ENCODE measurements at regions not wholly inside any gene's neighbourhood (a gene's known extent, or its start where the extent isn't known, plus 50 kb on each side); places are given as distances from the start of the nearest gene placed in this dataset.
A peak's percentile ranks its signal among the peaks of the same experiment; 100 is the strongest.

DNA sequence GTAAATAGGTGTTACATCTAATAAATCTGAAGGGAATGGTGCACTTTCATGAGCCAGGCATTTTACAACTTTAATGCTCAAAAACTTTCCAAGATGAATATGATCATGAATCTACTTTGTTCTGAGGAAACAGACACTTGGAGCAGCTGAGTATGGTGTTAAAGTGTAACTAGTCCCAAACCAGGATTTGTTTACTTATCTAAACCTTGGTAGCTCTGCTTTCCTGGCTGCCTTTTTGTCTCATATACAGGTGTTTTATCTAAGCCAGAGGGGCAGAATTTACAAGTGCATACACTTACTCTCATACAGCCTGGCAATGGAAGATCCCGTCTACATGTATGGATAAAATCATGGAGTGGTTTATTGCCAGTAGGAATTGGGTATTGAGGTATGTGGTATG is 171.5 kb downstream of the FAT3 start:
- no peaks in the 10 kb centered on the region for H3K36me3 Mint-ChIP-seq
- ATAC-seq (no peak), DNase-seq (no peak)
- H3K4me3 Mint-ChIP-seq: no peak overlapping the region
- H3K9me3 Mint-ChIP-seq: peaks cover 0 to 10% (median 0%) of the 10 kb centered on the region in 9 donors
- POLR2A ChIA-PET: no interaction called here
- H3K27ac Mint-ChIP-seq: no peak overlapping the region
- H3K4me1 Mint-ChIP-seq: no peaks in the 10 kb centered on the region
- peaks cover 0 to 15% (median 2%) of the 10 kb centered on the region in 5 donors for H3K27me3 Mint-ChIP-seq

DNA sequence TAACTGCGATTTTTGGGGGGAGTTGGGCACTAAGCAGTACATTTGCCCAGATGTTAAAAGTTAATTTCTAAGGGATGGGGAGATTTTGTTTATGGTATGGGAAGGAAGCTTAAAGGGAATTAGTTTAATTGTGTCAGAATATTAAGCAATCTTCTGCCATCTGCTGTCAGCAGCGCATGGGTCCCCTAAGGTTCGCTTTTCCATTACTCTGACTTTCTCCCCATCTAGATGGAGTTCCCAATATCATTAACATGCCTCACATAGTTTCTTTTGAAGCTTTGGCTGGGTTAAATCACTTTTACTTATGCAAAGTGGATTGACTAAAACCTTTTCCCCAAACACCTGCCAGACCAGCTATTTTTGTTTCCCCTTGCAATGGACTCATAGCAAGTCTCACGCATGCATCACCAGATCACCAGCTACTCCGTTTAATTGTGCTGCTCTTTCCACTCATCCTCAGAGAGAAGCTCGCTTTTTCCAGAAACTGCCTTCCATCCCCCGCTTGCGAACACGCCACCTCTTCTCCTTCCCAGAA is 172.7 kb downstream of the FAT3 start:
- ATAC-seq (no peak), DNase-seq (no peak)
- Mint-ChIP-seq H3K27me3 (peaks cover 0 to 15% (median 2%) of the 10 kb centered on the region in 5 donors), H3K27ac (no peak overlapping the region), H3K9me3 (peaks cover 0 to 10% (median 0%) of the 10 kb centered on the region in 9 donors), H3K36me3 (no peaks in the 10 kb centered on the region), H3K4me3 (no peak overlapping the region), H3K4me1 (no peaks in the 10 kb centered on the region)
- POLR2A ChIA-PET: no interaction called here

- no peak for DNase-seq
- POLR2A ChIA-PET: no interaction called here
- Mint-ChIP-seq H3K4me3 (no peak overlapping the region), H3K36me3 (no peaks in the 10 kb centered on the region), H3K27ac (no peak overlapping the region), H3K9me3 (peaks cover 0 to 10% (median 2%) of the 10 kb centered on the region in 9 donors), H3K27me3 (peaks cover 0 to 15% (median 2%) of the 10 kb centered on the region in 5 donors), H3K4me1 (no peaks in the 10 kb centered on the region)
- no peak for ATAC-seq
These were observed 175.1 kb downstream of the FAT3 start for GRCh38 chr11:92399705-92400104.

- ATAC-seq (no peak), DNase-seq (no peak)
- Mint-ChIP-seq H3K36me3 (no peaks in the 10 kb centered on the region), H3K4me3 (no peak overlapping the region), H3K9me3 (peaks cover 0 to 10% (median 5%) of the 10 kb centered on the region in 9 donors), H3K27me3 (peaks cover 0 to 15% (median 2%) of the 10 kb centered on the region in 5 donors), H3K4me1 (no peaks in the 10 kb centered on the region), H3K27ac (no peak overlapping the region)
- POLR2A ChIA-PET: no interaction called here
These were observed 176.9 kb downstream of the FAT3 start for GRCh38 chr11:92401520-92401919.

- Mint-ChIP-seq H3K4me1 (no peaks in the 10 kb centered on the region), H3K27me3 (no peaks in the 10 kb centered on the region), H3K9me3 (peaks cover 0 to 16% (median 2%) of the 10 kb centered on the region in 9 donors), H3K27ac (no peak overlapping the region), H3K4me3 (no peak overlapping the region), H3K36me3 (no peaks in the 10 kb centered on the region)
- ATAC-seq: no peak
- no peak for DNase-seq
- POLR2A ChIA-PET: no interaction called here
These were observed 181.9 kb downstream of the FAT3 start for GRCh38 chr11:92406472-92406871.

DNA sequence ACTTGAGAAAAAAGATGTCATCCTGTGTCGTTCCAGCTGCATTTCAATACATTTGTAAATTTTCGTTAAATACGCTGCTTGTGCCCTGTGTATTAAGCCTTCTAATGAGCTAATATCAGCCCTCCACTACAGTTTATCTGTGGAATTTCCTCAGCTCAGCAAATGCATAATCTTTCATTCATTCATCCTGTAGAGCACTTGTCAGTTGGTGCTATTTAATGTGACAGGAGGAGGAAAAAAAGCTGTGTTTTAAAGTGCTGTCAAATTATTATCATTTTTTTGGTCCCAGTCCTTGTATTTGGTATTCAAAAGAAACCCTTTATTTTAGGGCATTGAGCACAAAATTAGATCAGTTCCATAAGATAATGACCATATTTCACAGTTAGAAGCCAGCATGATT is 184.7 kb downstream of the FAT3 start:
- ATAC-seq (no peak), DNase-seq (no peak)
- no peak overlapping the region for H3K4me3 Mint-ChIP-seq
- H3K27me3 Mint-ChIP-seq: no peaks in the 10 kb centered on the region
- peaks cover 0 to 7% (median 0%) of the 10 kb centered on the region in 4 donors for H3K4me1 Mint-ChIP-seq
- POLR2A ChIA-PET: no interaction called here
- peaks cover 0 to 16% (median 0%) of the 10 kb centered on the region in 9 donors for H3K9me3 Mint-ChIP-seq
- no peaks in the 10 kb centered on the region for H3K36me3 Mint-ChIP-seq
- no peak overlapping the region for H3K27ac Mint-ChIP-seq

GRCh38 chr11:92409956-92410355 is 185.3 kb downstream of the FAT3 start:
- no peaks in the 10 kb centered on the region for H3K27me3 Mint-ChIP-seq
- no peak for ATAC-seq
- no peak overlapping the region for H3K4me3 Mint-ChIP-seq
- H3K36me3 Mint-ChIP-seq: no peaks in the 10 kb centered on the region
- no peak for DNase-seq
- peaks cover 0 to 8% (median 0%) of the 10 kb centered on the region in 4 donors for H3K4me1 Mint-ChIP-seq
- peaks cover 0 to 13% (median 0%) of the 10 kb centered on the region in 9 donors for H3K9me3 Mint-ChIP-seq
- H3K27ac Mint-ChIP-seq: no peak overlapping the region
- POLR2A ChIA-PET: no interaction called here

GRCh38 chr11:92410526-92410925 is 185.9 kb downstream of the FAT3 start:
- H3K4me1 Mint-ChIP-seq: peaks cover 0 to 8% (median 0%) of the 10 kb centered on the region in 4 donors
- POLR2A ChIA-PET: no interaction called here
- H3K9me3 Mint-ChIP-seq: peaks cover 0 to 8% (median 0%) of the 10 kb centered on the region in 9 donors
- H3K27me3 Mint-ChIP-seq: no peaks in the 10 kb centered on the region
- no peak for ATAC-seq
- no peak overlapping the region for H3K4me3 Mint-ChIP-seq
- H3K36me3 Mint-ChIP-seq: no peaks in the 10 kb centered on the region
- H3K27ac Mint-ChIP-seq: no peak overlapping the region
- DNase-seq: no peak

- H3K4me3 Mint-ChIP-seq: no peak overlapping the region
- POLR2A ChIA-PET: no interaction called here
- no peak overlapping the region for H3K27ac Mint-ChIP-seq
- H3K4me1 Mint-ChIP-seq: peaks cover 0 to 8% (median 0%) of the 10 kb centered on the region in 4 donors
- DNase-seq (no peak), ATAC-seq (no peak)
- no peaks in the 10 kb centered on the region for H3K36me3 Mint-ChIP-seq
- H3K27me3 Mint-ChIP-seq: no peaks in the 10 kb centered on the region
- peaks cover 0 to 8% (median 0%) of the 10 kb centered on the region in 9 donors for H3K9me3 Mint-ChIP-seq
These were observed 186.8 kb downstream of the FAT3 start for GRCh38 chr11:92411431-92411830.

DNA sequence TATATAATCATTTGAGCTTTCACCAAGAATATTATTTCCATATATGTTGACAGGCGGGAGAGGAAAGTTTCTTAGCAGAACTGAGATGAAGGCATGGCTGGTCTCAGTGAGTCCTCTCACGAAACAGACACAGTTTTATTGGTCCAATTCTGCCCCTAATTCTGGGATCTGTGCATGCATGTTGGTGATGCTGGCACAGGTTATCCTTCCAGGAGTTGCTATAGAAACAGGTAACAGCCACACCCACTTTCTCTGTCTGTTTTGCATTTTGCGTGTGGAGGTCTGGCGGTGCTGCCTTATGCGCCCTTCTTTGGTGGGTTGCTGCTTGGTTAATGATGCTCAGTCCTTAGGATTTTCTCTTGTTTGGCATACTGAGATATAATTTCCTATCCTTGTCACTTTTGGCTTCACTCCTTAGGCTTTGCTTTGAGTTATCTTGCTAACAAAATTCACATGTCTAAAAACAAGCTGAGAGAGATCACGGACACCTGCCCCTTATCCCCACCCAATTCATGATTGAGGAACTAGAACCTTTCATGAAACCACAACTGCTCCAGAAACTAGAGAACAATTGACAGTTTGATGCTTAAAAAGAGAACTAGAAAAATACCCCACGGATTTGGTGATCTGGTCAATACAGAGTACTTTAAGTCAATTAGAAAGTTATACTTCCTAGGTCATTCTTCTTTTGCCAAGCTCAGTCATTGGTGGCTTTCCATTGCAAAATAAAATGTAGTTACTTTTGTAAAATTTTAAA is 189.3 kb downstream of the FAT3 start:
- ATAC-seq (no peak), DNase-seq (no peak)
- H3K4me3 Mint-ChIP-seq: peak overlapping the region in 1 of 10 donors; percentile 43
- no peaks in the 10 kb centered on the region for H3K36me3 Mint-ChIP-seq
- H3K9me3 Mint-ChIP-seq: peaks cover 0 to 8% (median 0%) of the 10 kb centered on the region in 9 donors
- no peak overlapping the region for H3K27ac Mint-ChIP-seq
- H3K4me1 Mint-ChIP-seq: peaks cover 0 to 8% (median 0%) of the 10 kb centered on the region in 4 donors
- H3K27me3 Mint-ChIP-seq: no peaks in the 10 kb centered on the region
- POLR2A ChIA-PET: no interaction called here

DNA sequence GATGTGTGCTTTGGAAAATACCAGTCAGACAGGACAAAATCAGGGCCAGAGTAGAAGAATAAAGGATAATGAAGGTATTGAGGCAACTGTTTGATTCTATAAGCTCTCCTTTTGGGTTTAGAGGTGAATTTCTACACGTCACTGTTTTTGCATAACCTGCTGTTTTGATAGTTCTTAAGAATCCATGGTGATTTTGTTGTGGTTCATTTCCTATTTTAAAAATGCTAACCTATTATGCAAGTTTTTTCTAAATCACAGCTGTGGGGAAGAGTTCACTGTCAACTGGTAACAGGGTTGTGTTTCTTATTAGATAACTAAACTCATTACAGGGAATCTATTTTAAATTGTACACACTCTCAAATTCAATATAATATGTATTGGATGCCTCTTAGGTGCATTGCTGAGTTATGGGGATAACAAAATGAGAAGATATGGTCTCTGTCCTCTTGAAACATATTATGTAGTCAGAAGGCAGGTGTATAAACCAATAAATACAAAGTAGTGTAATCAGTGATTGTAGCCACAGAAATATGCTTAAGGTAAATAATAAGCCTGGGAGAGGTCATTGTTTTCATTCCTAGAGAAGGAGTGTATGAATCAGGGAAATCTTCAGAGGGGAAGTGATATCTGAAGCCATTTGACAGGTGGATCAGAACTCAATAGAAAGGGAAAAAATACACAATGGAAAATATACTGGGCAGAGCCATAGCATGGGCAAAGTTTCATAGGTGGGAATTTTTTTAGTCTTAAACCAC is 192.5 kb downstream of the FAT3 start:
- peaks cover 0 to 8% (median 0%) of the 10 kb centered on the region in 4 donors for H3K4me1 Mint-ChIP-seq
- H3K4me3 Mint-ChIP-seq: no peak overlapping the region
- H3K27me3 Mint-ChIP-seq: no peaks in the 10 kb centered on the region

GRCh38 chr11:92423115-92424034 is 198.8 kb downstream of the FAT3 start:
- DNase-seq (no peak), ATAC-seq (no peak)
- POLR2A ChIA-PET: no interaction called here
- H3K9me3 Mint-ChIP-seq: peaks cover 0 to 11% (median 5%) of the 10 kb centered on the region in 9 donors
- H3K27ac Mint-ChIP-seq: no peak overlapping the region
- H3K4me3 Mint-ChIP-seq: no peak overlapping the region
- no peaks in the 10 kb centered on the region for H3K36me3 Mint-ChIP-seq
- peaks cover 0 to 9% (median 0%) of the 10 kb centered on the region in 4 donors for H3K4me1 Mint-ChIP-seq
- H3K27me3 Mint-ChIP-seq: no peaks in the 10 kb centered on the region

More for the DNA sequence above, 192.5 kb downstream of the FAT3 start:
- no peak for DNase-seq
- Mint-ChIP-seq H3K9me3 (peaks cover 0 to 2% (median 0%) of the 10 kb centered on the region in 9 donors), H3K27ac (no peak overlapping the region), H3K36me3 (no peaks in the 10 kb centered on the region)
- no peak for ATAC-seq
- POLR2A ChIA-PET: no interaction called here
